ENCODE measurements at regions not wholly inside any gene's neighbourhood (a gene's known extent, or its start where the extent isn't known, plus 50 kb on each side); places are given as distances from the start of the nearest gene placed in this dataset.
A peak's percentile ranks its signal among the peaks of the same experiment; 100 is the strongest.

- Histone ChIP-seq H3K4me2 (ENCODE audit: extremely low read depth, insufficient read depth, low read length) (no peak overlapping the region), H3K4me1 (ENCODE audit: control insufficient read depth, extremely low read depth, insufficient read depth, low read length) (no peaks in the 10 kb centered on the region), H3K9ac (ENCODE audit: insufficient read depth, low read length) (no peak overlapping the region), H3K36me3 (ENCODE audit: control insufficient read depth, insufficient read depth, low read length) (no peaks in the 10 kb centered on the region), H3K79me2 (ENCODE audit: control insufficient read depth, insufficient read depth, low read length) (no peaks in the 10 kb centered on the region), H3K9me3 (ENCODE audit: control insufficient read depth, insufficient read depth, low read depth, low read length) (no peaks in the 10 kb centered on the region), H3K27me3 (ENCODE audit: control insufficient read depth, insufficient read depth, low read length) (no peaks in the 10 kb centered on the region), H2AFZ (ENCODE audit: low read length) (no peak overlapping the region), H3K27ac (ENCODE audit: insufficient read depth, low read length) (no peak overlapping the region), H3K4me3 (replicated peaks in 1 of 4; ENCODE audit: control extremely low read depth in 1 of 4, insufficient read depth in 1 of 4, low read depth in 3 of 4, low read length in 4 of 4) (no peak overlapping the region), H4K20me1 (ENCODE audit: control insufficient read depth, extremely low read depth, insufficient read depth, low read length) (no peaks in the 10 kb centered on the region)
- TF ChIP-seq CTCF (conservative IDR thresholded peaks at IDR 0.05 in 1 of 2, IDR thresholded peaks at IDR 0.05 in 1 of 2; ENCODE audit: low read depth in 1 of 2, low read length in 2 of 2) (no peak), EZH2 (IDR thresholded peaks at IDR 0.05; ENCODE audit: low read length, missing control alignments) (no peak)
- no peak for DNase-seq (ENCODE audit: low read depth in 2 of 2)
Measured at GRCh38 chr12:90020014-90020413, 311.4 kb upstream of the ATP2B1 start.

GRCh38 chr12:90017316-90017715 is 308.7 kb upstream of the ATP2B1 start:
- no peak overlapping the region for H2AFZ ChIP-seq (ENCODE audit: low read length)
- H3K4me2 ChIP-seq (ENCODE audit: extremely low read depth, insufficient read depth, low read length) = no peak overlapping the region
- no peaks in the 10 kb centered on the region for H3K79me2 ChIP-seq (ENCODE audit: control insufficient read depth, insufficient read depth, low read length)
- H3K9ac ChIP-seq (ENCODE audit: insufficient read depth, low read length) = no peak overlapping the region
- H3K9me3 ChIP-seq (ENCODE audit: control insufficient read depth, insufficient read depth, low read depth, low read length) = no peaks in the 10 kb centered on the region
- no peak for TF ChIP-seq CTCF (conservative IDR thresholded peaks at IDR 0.05 in 1 of 2, IDR thresholded peaks at IDR 0.05 in 1 of 2; ENCODE audit: low read depth in 1 of 2, low read length in 2 of 2)
- no peak for TF ChIP-seq EZH2 (IDR thresholded peaks at IDR 0.05; ENCODE audit: low read length, missing control alignments)
- DNase-seq (ENCODE audit: low read depth in 2 of 2) = peak in 1 of 2 donors; percentile 61
- H3K4me3 ChIP-seq (replicated peaks in 1 of 4; ENCODE audit: control extremely low read depth in 1 of 4, insufficient read depth in 1 of 4, low read depth in 3 of 4, low read length in 4 of 4) = no peak overlapping the region
- H3K27ac ChIP-seq (ENCODE audit: insufficient read depth, low read length) = no peak overlapping the region
- H4K20me1 ChIP-seq (ENCODE audit: control insufficient read depth, extremely low read depth, insufficient read depth, low read length) = no peaks in the 10 kb centered on the region
- H3K36me3 ChIP-seq (ENCODE audit: control insufficient read depth, insufficient read depth, low read length) = no peaks in the 10 kb centered on the region
- H3K4me1 ChIP-seq (ENCODE audit: control insufficient read depth, extremely low read depth, insufficient read depth, low read length) = no peaks in the 10 kb centered on the region
- no peaks in the 10 kb centered on the region for H3K27me3 ChIP-seq (ENCODE audit: control insufficient read depth, insufficient read depth, low read length)

GRCh38 chr12:90015228-90015627 is 306.6 kb upstream of the ATP2B1 start:
- Histone ChIP-seq H3K9me3 (ENCODE audit: control insufficient read depth, insufficient read depth, low read depth, low read length) (no peaks in the 10 kb centered on the region), H3K27me3 (ENCODE audit: control insufficient read depth, insufficient read depth, low read length) (no peaks in the 10 kb centered on the region), H3K27ac (ENCODE audit: insufficient read depth, low read length) (no peak overlapping the region), H2AFZ (ENCODE audit: low read length) (no peak overlapping the region), H3K4me3 (replicated peaks in 1 of 4; ENCODE audit: control extremely low read depth in 1 of 4, insufficient read depth in 1 of 4, low read depth in 3 of 4, low read length in 4 of 4) (no peak overlapping the region), H3K4me2 (ENCODE audit: extremely low read depth, insufficient read depth, low read length) (no peak overlapping the region), H3K9ac (ENCODE audit: insufficient read depth, low read length) (no peak overlapping the region), H3K4me1 (ENCODE audit: control insufficient read depth, extremely low read depth, insufficient read depth, low read length) (no peaks in the 10 kb centered on the region), H3K36me3 (ENCODE audit: control insufficient read depth, insufficient read depth, low read length) (no peaks in the 10 kb centered on the region), H3K79me2 (ENCODE audit: control insufficient read depth, insufficient read depth, low read length) (no peaks in the 10 kb centered on the region), H4K20me1 (ENCODE audit: control insufficient read depth, extremely low read depth, insufficient read depth, low read length) (no peaks in the 10 kb centered on the region)
- no peak for TF ChIP-seq EZH2 (IDR thresholded peaks at IDR 0.05; ENCODE audit: low read length, missing control alignments)
- peak in 1 of 2 donors; percentile 76 for DNase-seq (ENCODE audit: low read depth in 2 of 2)
